22Rv1 (cell line): ENCODE measurements at regions not wholly inside any gene's neighbourhood (a gene's known extent, or its start where the extent isn't known, plus 50 kb on each side); places are given as distances from the start of the nearest gene placed in this dataset.

Experiments
- CTCF ChIP-seq: fragments of 450-650 bp; IDR thresholded peaks from 2 replicates; pipeline ENCODE4 v1.5.1; 2017; ENCODE audit warnings: mild to moderate bottlenecking
- ZFX ChIP-seq: fragments of 450-650 bp; IDR thresholded peaks from 2 replicates; pipeline ENCODE4 v1.6.1; 2017; ENCODE audit warnings: antibody characterized with exemption, borderline replicate concordance

- TF ChIP-seq CTCF (no peak), ZFX (no peak)
These were observed 101.3 kb upstream of the E2F8 start for GRCh38 chr11:19342036-19342435.
